Activated naive CD4-positive, alpha-beta T cell treated with anti-CD3 and anti-CD28 coated beads, Interleukin-2, amount 10 ng/mL, durations not matched to agents 7 days and 5 days (primary cell): ENCODE measurements at regions not wholly inside any gene's neighbourhood (a gene's known extent, or its start where the extent isn't known, plus 50 kb on each side); places are given as distances from the start of the nearest gene placed in this dataset.

Source experiments
- CTCF ChIA-PET: fragments of 350-600 bp; sonication (Branson Sonifier 250); formaldehyde crosslinking; loops from one replicate; lab custom pipeline; 2021; ENCODE audit warnings: antibody characterized with exemption; lab: Charles Lee
- DNase-seq: peaks from one replicate; pipeline ENCODE4 v3.0.0-alpha.2; 2020
- H3K27ac Mint-ChIP-seq: one replicate; pipeline ENCODE4 v1.8.0; 2021; ENCODE audit warnings: mild to moderate bottlenecking, moderate library complexity, mixed read lengths
- H3K27me3 Mint-ChIP-seq: one replicate; pipeline ENCODE4 v1.8.0; 2021; ENCODE audit warnings: mild to moderate bottlenecking, mixed read lengths
- H3K36me3 Mint-ChIP-seq: one replicate; pipeline ENCODE4 v1.8.0; 2021; ENCODE audit warnings: mixed read lengths
- H3K4me1 Mint-ChIP-seq: one replicate; pipeline ENCODE4 v1.8.0; 2021; ENCODE audit warnings: mixed read lengths
- H3K4me3 Mint-ChIP-seq: one replicate; pipeline ENCODE4 v1.8.0; 2021; ENCODE audit warnings: mild to moderate bottlenecking, moderate library complexity, mixed read lengths
- H3K9me3 Mint-ChIP-seq: one replicate; pipeline ENCODE4 v1.8.0; 2021; ENCODE audit warnings: mixed read lengths

DNA sequence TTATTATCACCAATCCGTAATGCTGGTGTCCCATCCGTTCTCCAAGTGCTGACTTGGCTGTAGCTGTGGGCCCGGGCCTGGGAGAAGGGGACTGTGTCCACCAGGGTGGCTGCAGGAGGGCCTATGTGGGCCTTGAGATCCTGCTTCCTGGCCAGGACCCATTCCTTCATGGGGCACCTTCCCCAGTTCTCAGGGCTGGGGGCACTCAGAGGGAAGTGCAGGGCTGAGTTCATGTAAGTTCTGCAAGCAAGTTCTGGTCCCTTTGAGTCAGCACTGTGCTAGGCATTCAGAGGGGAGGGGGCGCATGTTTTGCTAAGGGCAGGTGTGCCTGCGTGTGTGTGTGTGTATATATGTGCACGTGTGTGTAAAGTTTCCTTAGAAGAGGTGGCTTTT is 94.0 kb downstream of the GLI2 start:
- no peaks in the 10 kb centered on the region for H3K4me1 Mint-ChIP-seq

DNA sequence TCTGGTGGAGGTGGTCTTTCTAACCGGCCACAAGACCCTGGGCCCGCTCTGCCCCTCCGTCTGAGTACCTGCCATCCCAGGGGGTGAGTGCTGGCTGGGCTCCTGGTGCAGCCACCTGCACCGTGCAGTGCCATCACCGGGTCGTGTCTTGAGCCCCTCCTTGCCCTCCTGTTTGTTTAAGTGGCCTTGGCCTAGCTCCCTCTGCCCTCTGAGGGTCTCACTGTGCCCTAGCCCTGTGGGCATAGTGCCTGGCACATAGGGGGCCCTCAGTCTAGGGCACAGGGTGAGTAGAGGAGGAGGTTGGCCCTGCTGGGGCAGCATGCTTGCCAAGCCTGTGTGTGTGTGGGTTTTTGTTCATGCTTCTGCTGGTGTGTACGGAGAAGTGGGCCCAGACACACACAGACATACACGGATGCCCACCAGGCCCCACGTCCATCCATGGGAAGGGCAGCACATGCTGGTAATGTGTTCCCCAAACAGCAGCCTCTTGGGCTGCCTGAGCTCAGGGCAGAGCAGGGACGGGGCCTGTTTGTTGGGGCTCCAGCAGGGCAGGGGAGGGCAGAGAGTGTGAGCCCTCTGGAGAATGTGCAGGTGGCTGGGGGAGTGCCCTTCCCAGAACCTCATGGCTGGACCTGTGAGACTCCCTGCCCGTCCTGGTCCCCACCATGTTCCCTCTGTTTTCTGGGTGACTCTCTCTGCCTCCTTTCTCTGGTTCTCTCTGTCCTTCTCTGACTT is 94.6 kb downstream of the GLI2 start:
- Mint-ChIP-seq H3K36me3 (no peaks in the 10 kb centered on the region), H3K9me3 (no peaks in the 10 kb centered on the region), H3K4me3 (no peak overlapping the region), H3K4me1 (no peaks in the 10 kb centered on the region), H3K27me3 (peaks cover 4% of the 10 kb centered on the region), H3K27ac (no peak overlapping the region)
- no peak for DNase-seq
- CTCF ChIA-PET, result no interaction called here

More for the DNA sequence above, 94.0 kb downstream of the GLI2 start:
- Mint-ChIP-seq H3K27me3 (peaks cover 4% of the 10 kb centered on the region), H3K27ac (no peak overlapping the region), H3K9me3 (no peaks in the 10 kb centered on the region), H3K36me3 (no peaks in the 10 kb centered on the region), H3K4me3 (no peak overlapping the region)
- no peak for DNase-seq
- CTCF ChIA-PET, result no interaction called here

DNA sequence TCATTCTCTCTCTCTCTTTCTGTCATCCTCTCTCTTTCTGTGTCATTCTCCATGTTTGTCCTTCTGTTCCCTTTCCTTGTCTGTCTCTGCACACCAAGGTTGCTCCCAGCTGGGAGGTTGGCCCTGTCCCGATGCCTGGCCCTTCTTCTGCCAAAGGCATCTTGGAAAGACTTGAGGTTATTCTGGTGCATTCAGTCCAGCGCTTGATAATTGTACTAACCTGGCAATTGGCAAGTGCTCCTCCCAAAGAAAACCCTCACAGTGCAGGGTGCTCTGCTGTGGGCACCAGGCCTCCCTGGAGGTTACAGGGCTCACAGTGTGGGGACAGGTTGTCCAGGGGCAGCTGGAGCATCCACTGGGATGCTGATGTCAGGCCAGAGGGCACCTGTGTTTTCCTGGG is 95.4 kb downstream of the GLI2 start:
- peaks cover 4% of the 10 kb centered on the region for H3K27me3 Mint-ChIP-seq
- H3K4me3 Mint-ChIP-seq, result no peak overlapping the region
- CTCF ChIA-PET, result no interaction called here
- no peaks in the 10 kb centered on the region for H3K4me1 Mint-ChIP-seq
- H3K9me3 Mint-ChIP-seq, result no peaks in the 10 kb centered on the region
- DNase-seq, result no peak
- H3K36me3 Mint-ChIP-seq, result no peaks in the 10 kb centered on the region
- H3K27ac Mint-ChIP-seq, result no peak overlapping the region

DNA sequence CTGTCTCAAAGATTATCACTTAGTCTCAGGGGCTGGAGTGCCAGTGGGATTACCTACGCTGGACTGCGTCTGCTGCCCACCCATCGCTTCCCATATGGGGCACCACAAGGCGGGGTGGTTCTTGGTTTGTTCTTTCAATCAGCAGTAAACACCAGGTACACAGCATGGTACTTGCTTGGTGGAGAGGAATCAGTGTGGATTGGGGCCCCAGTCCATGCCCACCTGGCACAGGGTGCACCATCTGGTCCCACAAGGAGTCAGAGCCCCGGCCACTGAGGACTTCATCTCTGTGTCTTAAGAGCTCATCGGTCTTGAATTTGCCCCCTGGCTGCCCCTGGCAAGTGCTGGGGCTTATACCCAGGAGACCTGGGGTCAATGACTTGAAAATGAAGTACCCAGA is 96.2 kb downstream of the GLI2 start:
- H3K27ac Mint-ChIP-seq, result no peak overlapping the region
- CTCF ChIA-PET, result no interaction called here
- no peak for DNase-seq
- H3K27me3 Mint-ChIP-seq, result peaks cover 4% of the 10 kb centered on the region
- H3K4me1 Mint-ChIP-seq, result no peaks in the 10 kb centered on the region
- no peaks in the 10 kb centered on the region for H3K36me3 Mint-ChIP-seq
- H3K4me3 Mint-ChIP-seq, result no peak overlapping the region
- H3K9me3 Mint-ChIP-seq, result no peaks in the 10 kb centered on the region

DNA sequence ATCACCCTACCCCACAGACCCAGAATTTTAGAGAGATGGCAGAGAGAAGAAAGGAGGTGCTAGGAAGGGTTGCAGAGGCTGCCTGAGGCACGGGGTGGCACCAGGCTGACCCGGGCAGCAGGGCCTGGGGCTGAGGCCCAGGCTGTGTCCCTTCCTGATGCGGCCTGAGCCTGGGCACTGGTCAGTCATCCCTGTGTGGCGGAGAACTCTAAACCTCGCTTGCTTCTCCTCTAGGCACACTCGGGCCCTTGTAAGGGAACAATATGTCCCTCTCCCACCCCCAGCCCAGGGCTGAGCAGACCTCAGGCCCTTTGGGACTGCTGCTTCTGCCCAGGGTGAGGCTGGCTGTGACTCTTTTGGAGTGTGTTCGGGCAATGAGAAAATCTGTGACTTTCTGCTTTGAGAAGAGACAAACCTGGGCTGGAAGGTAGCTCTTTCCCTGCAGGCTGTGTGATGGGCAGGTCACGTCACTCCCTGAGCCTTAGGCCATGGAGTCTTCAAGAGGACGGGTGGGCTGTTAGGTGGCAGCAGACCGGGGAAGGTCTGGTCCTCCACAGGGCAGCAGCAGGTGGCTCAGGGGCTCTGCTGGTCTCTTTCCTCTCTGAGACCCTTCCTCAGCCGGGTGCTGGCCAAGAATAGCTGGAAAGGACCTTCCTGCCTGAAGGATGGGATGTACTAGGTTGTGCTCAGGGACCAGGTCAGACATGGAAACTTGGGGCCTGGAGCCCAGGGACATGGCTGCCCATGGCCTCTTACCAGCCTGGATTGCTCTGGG is 96.8 kb downstream of the GLI2 start:
- Mint-ChIP-seq H3K27me3 (peaks cover 4% of the 10 kb centered on the region), H3K27ac (no peak overlapping the region), H3K9me3 (no peaks in the 10 kb centered on the region), H3K4me1 (no peaks in the 10 kb centered on the region), H3K4me3 (no peak overlapping the region), H3K36me3 (no peaks in the 10 kb centered on the region)
- no peak for DNase-seq
- CTCF ChIA-PET, result no interaction called here

DNA sequence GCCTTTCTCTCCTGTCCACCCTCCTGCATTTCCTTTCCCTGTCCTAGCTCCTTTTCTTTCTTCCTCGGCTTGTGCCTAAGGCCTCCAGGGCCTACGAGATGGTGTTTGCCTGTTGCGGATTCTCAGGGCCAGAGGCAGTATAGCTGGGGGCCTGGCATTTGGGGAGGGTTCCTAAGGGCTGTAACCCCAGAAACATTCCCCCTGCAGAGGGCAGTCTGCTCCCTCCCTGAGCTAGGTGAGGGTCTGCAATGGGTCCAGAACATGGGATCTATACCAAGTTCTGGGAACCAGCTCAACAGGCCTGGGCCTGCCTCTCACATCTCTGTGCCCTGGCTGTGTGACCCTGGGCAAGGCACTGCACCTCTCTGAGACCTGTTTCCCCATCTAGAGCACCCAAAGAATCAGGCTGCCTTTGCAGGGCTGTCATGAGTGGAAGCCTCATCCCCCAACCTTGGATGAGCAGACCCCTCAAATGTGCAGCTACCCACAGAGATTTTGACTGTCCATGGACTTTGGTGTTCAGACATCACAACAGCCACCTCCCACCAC is 97.5 kb downstream of the GLI2 start:
- peaks cover 4% of the 10 kb centered on the region for H3K27me3 Mint-ChIP-seq

DNA sequence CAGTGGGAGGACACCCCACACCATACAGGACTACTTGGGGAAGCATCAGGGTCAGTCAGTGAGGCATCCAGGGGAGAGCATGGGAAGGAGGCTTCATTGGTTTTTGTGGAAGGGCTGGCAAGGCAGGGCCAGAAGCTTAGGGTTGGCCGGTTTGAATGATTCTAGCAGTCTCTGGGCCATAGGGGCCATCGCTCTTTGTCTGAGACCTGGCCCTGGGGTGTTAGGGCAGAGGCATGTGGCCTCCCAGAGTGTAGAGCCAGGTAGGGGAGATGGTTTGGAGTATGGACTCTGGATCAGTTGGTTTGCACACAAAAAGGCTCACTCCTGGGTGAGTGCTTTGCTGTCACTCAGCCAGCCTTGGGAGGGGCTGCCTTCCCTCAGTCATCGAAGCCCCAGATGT is 98.5 kb downstream of the GLI2 start:
- no peak overlapping the region for H3K27ac Mint-ChIP-seq
- DNase-seq, result no peak
- H3K9me3 Mint-ChIP-seq, result no peaks in the 10 kb centered on the region
- H3K4me1 Mint-ChIP-seq, result no peaks in the 10 kb centered on the region
- H3K36me3 Mint-ChIP-seq, result no peaks in the 10 kb centered on the region
- no peak overlapping the region for H3K4me3 Mint-ChIP-seq
- H3K27me3 Mint-ChIP-seq, result peaks cover 4% of the 10 kb centered on the region
- CTCF ChIA-PET, result no interaction called here

More for the DNA sequence above, 97.5 kb downstream of the GLI2 start:
- CTCF ChIA-PET, result no interaction called here
- no peaks in the 10 kb centered on the region for H3K9me3 Mint-ChIP-seq
- no peak overlapping the region for H3K27ac Mint-ChIP-seq
- no peaks in the 10 kb centered on the region for H3K36me3 Mint-ChIP-seq
- no peaks in the 10 kb centered on the region for H3K4me1 Mint-ChIP-seq
- DNase-seq, result no peak
- H3K4me3 Mint-ChIP-seq, result no peak overlapping the region

DNA sequence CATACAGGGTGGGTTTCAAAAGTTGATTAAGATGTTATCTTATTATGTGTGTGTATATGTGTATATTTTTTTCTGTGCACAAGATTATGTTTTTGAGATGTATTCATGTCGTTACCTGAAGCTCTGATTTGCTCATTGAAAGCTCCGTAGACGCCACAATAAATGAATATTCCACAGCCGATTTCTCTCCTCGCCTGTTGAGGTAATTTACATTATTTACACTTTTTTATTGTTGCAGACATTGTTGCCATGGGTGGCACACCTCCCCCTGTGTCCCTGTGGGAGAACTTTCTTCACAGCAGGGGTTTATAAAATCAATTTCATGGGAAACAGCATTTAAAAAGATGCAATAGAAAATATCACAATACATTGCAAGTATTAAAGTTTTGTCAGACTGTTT is 100.6 kb downstream of the GLI2 start:
- H3K9me3 Mint-ChIP-seq, result no peaks in the 10 kb centered on the region
- DNase-seq, result no peak
- no peak overlapping the region for H3K27ac Mint-ChIP-seq
- H3K4me1 Mint-ChIP-seq, result no peaks in the 10 kb centered on the region
- H3K36me3 Mint-ChIP-seq, result no peaks in the 10 kb centered on the region
- CTCF ChIA-PET, result no interaction called here
- peaks cover 4% of the 10 kb centered on the region for H3K27me3 Mint-ChIP-seq
- H3K4me3 Mint-ChIP-seq, result no peak overlapping the region

DNA sequence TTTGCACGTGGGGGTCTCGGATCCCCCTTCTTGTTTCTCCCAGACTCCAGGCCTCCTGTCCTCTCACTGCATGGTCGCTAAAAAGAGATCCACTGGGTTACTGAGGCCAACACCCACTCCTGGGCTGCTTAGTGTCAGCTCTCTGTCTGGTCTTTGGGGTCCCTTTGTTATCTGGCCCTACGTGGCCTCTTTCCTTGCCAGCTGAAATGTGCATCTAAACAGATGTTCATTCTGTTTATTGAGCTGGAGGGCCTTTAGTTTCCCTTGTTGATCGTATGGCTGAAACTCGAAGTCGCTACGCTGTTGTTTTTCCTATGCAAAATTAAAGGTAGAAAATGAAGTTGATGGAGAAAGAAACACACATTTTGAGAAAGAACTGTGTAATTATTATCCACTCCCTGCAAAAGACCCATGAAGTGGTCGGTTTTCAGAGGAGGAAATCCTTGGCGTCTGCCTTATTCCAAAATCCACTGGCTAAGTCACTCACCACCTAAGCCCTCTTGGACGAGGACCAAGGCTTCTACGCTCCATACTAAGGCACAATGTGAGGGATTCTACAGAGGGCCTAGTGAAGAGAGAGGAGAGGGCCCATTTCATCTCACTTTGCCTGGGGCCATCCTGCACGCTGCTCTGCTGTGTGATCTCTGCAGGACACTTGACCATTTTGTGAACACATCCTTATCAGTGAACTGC is 105.3 kb downstream of the GLI2 start:
- CTCF ChIA-PET, result no interaction called here
- Mint-ChIP-seq H3K9me3 (no peaks in the 10 kb centered on the region), H3K27me3 (no peaks in the 10 kb centered on the region), H3K4me1 (no peaks in the 10 kb centered on the region), H3K27ac (no peak overlapping the region), H3K36me3 (no peaks in the 10 kb centered on the region), H3K4me3 (no peak overlapping the region)
- DNase-seq, result no peak

DNA sequence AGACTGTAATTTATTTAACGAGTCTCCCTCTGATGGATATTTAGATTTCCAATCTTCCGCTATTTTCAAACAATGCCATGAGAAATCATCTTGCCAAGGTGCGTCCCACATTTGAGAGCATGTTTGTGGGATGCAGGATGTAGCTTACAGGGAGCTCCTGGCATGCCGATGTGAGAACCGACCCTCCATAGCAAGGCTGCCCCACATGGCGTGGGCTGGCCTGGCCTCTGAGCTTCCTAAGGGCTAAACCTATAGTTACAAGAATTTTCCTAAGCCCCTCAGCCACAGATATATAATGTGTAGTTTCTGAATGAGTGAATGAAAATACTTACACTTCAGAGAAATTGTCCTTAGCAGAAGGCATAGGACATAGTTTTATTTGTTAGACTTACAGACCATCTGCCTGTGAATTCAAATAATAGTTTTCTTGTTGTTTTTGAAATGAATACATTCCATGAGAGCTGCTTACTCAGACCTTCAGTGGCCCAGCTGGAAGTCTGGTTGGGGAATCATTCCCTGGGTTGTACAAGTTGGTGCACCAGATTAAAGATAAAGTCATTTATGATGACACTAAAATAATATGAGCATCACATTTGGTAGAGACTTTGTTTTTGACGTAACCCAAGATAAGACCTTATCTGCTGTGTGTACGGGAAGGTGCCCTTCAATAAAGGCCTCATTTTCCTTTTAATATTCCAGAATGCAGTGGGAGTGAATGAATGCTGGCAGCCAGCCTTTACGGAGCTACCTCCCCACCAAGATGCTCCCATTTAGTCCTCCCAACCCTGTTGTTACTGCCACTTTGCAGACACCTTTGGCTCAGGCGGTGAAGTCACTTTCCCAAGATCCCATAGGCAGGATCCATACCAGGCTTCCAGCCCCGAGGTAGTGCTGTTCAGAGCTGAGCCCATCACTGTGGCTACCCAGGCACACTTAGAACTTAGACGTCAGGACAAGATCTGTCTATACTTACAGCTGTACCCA is 107.1 kb downstream of the GLI2 start:
- CTCF ChIA-PET, result no interaction called here
- H3K4me3 Mint-ChIP-seq, result no peak overlapping the region
- no peak for DNase-seq

DNA sequence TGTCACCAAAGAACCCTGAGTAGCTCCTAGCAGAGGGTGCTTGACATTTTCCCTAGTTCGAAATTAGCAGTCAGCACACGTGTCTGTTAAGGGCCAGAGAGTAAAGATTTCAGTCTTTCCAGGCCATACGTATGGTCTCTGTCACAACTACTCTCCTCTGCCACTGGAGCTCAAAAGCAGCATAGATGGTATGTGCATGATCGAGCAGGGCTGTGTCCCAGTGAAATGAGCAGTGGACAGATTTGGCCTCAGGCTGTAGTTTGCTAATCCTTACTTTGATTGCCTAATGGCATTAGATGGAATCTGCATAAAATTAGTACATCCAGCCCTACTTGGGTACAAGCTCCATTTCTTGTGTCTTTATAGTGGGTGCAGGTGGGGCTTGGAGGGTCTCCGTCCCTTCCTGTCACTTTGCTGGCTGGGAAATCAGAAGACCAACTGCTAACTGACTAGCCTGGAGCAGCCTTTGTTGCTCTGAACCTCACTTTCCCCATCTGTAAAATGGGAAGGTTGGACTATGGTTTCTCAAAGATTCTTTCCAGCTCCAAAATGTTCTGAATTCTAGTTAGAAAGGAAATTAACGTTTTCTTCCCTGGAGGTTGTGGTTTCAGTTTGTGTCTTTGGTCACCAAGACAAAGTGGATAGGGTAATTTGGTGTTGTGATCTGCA is 108.5 kb downstream of the GLI2 start:
- no peaks in the 10 kb centered on the region for H3K4me1 Mint-ChIP-seq
- H3K27ac Mint-ChIP-seq, result no peak overlapping the region
- DNase-seq, result no peak
- H3K4me3 Mint-ChIP-seq, result no peak overlapping the region
- no peaks in the 10 kb centered on the region for H3K36me3 Mint-ChIP-seq
- H3K27me3 Mint-ChIP-seq, result no peaks in the 10 kb centered on the region
- H3K9me3 Mint-ChIP-seq, result no peaks in the 10 kb centered on the region
- CTCF ChIA-PET, result no interaction called here

More for the DNA sequence above, 107.1 kb downstream of the GLI2 start:
- H3K4me1 Mint-ChIP-seq, result no peaks in the 10 kb centered on the region
- H3K9me3 Mint-ChIP-seq, result no peaks in the 10 kb centered on the region
- H3K27me3 Mint-ChIP-seq, result no peaks in the 10 kb centered on the region
- no peak overlapping the region for H3K27ac Mint-ChIP-seq
- no peaks in the 10 kb centered on the region for H3K36me3 Mint-ChIP-seq

DNA sequence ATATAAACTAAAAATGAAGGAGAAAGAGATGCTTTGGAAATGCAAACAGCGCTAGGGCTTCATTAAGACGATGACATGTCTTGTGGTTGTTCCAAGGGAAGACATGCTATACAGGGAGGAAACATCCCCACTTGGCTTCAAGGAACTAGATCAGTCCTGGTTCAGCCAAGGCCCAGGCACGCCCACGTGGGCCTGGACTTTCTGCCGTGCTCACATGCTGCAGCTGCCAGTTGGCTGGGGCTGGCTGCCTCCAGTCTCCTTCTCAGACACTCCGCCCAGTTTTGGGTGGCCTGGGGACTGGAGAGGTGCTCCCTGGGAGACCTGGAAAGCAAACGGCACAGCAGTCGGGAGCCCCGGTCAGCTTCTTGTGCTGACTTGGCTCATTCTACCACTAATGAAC is 109.6 kb downstream of the GLI2 start:
- H3K27ac Mint-ChIP-seq, result no peak overlapping the region
- H3K4me3 Mint-ChIP-seq, result no peak overlapping the region
- no peaks in the 10 kb centered on the region for H3K27me3 Mint-ChIP-seq
- CTCF ChIA-PET, result no interaction called here
- no peak for DNase-seq
- H3K4me1 Mint-ChIP-seq, result no peaks in the 10 kb centered on the region
- H3K9me3 Mint-ChIP-seq, result no peaks in the 10 kb centered on the region
- no peaks in the 10 kb centered on the region for H3K36me3 Mint-ChIP-seq

DNA sequence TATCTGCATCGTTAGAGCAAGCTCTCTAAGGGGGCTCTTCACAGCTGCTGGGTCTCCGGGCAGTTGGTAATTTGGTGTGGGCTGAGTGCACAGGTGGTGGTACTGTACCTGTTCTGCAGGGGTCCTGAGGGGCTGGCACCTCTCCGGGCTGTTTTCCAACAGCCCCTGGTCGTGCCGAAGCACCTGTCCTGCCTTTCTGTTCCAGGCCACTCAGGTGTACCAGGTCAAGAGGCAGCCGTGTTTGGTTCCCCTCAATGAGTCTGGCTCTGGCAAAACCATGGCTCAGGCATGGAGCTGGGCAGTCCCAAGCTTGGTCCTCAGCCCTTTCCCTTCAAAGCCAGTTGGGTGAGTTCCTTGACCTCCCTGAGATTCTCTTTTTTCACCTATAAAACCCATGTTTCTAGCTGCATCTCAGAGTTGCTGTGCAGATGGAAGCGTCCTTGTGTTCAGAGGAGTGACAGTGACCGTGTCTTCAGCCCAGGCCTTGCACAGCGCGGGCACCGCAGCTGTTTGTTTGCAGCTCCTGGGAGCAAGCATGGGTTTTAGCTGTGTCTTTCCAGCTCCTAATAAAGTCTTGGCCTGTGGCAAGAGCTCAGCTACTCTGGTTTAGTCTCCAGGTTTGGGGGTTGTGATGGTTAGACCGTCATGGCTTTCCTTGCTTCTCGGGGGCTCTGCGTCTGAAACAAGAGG is 110.9 kb downstream of the GLI2 start:
- H3K27me3 Mint-ChIP-seq, result no peaks in the 10 kb centered on the region
- no peaks in the 10 kb centered on the region for H3K9me3 Mint-ChIP-seq
- H3K36me3 Mint-ChIP-seq, result no peaks in the 10 kb centered on the region
- H3K27ac Mint-ChIP-seq, result no peak overlapping the region
- CTCF ChIA-PET, result no interaction called here
- no peak for DNase-seq
- H3K4me1 Mint-ChIP-seq, result no peaks in the 10 kb centered on the region
- no peak overlapping the region for H3K4me3 Mint-ChIP-seq
